ENCODE measurements at regions not wholly inside any gene's neighbourhood (a gene's known extent, or its start where the extent isn't known, plus 50 kb on each side); places are given as distances from the start of the nearest gene placed in this dataset.
"Not testable (repeated sequence)": the region's sequence is repeated elsewhere in the genome, so short reads cannot be mapped to it uniquely, and the experiment has no call there.

GRCh38 chr7:56373314-56373713 lies 257.1 kb upstream of the NUPR2 start:
- TF ChIP-seq, protein P1, sequence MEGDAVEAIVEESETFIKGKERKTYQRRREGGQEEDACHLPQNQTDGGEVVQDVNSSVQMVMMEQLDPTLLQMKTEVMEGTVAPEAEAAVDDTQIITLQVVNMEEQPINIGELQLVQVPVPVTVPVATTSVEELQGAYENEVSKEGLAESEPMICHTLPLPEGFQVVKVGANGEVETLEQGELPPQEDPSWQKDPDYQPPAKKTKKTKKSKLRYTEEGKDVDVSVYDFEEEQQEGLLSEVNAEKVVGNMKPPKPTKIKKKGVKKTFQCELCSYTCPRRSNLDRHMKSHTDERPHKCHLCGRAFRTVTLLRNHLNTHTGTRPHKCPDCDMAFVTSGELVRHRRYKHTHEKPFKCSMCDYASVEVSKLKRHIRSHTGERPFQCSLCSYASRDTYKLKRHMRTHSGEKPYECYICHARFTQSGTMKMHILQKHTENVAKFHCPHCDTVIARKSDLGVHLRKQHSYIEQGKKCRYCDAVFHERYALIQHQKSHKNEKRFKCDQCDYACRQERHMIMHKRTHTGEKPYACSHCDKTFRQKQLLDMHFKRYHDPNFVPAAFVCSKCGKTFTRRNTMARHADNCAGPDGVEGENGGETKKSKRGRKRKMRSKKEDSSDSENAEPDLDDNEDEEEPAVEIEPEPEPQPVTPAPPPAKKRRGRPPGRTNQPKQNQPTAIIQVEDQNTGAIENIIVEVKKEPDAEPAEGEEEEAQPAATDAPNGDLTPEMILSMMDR (conservative IDR thresholded peaks at IDR 0.05 in 1 of 2, IDR thresholded peaks at IDR 0.05 in 1 of 2; ENCODE audit: extremely low read depth in 1 of 2, insufficient read depth in 1 of 2, low read depth in 1 of 2, low read length in 2 of 2): not testable (repeated sequence)
- not testable (repeated sequence) for TF ChIP-seq EZH2 (IDR thresholded peaks at IDR 0.05; ENCODE audit: borderline replicate concordance, low read length)
